OCI-LY1 (cell line): ENCODE measurements at regions not wholly inside any gene's neighbourhood (a gene's known extent, or its start where the extent isn't known, plus 50 kb on each side); places are given as distances from the start of the nearest gene placed in this dataset.

Experiments
- H2AFZ ChIP-seq: fragments of 200-600 bp; sonication (generic), shearing (Covaris generic); 2 replicates; pipeline ENCODE4 v1.6.0; 2014; ENCODE audit warnings: antibody characterized with exemption, mild to moderate bottlenecking, low read length
- H3F3A ChIP-seq: fragments of 200-600 bp; sonication (generic), shearing (Covaris generic); 2 replicates; pipeline ENCODE4 v1.6.0; 2014; ENCODE audit warnings: mild to moderate bottlenecking, antibody characterized with exemption, low read length, moderate library complexity; ENCODE audit not compliant: insufficient read depth
- H3K27ac ChIP-seq: fragments of 200-600 bp; sonication (generic); 2 replicates; pipeline ENCODE4 v1.5.1; 2014; ENCODE audit warnings: low read length, mixed run types, mild to moderate bottlenecking, low read depth; ENCODE audit not compliant: poor library complexity, severe bottlenecking
- H3K27me3 ChIP-seq: fragments of 200-600 bp; sonication (generic); 2 replicates; pipeline ENCODE4 v1.6.0; 2014; ENCODE audit warnings: antibody characterized with exemption, mild to moderate bottlenecking, low read length, moderate library complexity; ENCODE audit not compliant: insufficient read depth
- H3K36me3 ChIP-seq: fragments of 200-600 bp; sonication (generic); 2 replicates; pipeline ENCODE4 v1.6.1; 2014; ENCODE audit warnings: mild to moderate bottlenecking, antibody characterized with exemption, low read length, moderate library complexity, mixed read lengths; ENCODE audit not compliant: insufficient read depth
- H3K4me1 ChIP-seq: fragments of 200-600 bp; sonication (generic); 2 replicates; pipeline ENCODE4 v1.5.1; 2014; ENCODE audit warnings: mild to moderate bottlenecking, low read length, moderate library complexity; ENCODE audit not compliant: insufficient read depth, severe bottlenecking
- H3K4me2 ChIP-seq: fragments of 200-600 bp; sonication (generic), shearing (Covaris generic); 2 replicates; pipeline ENCODE4 v1.6.1; 2014; ENCODE audit warnings: low read length
- H3K4me3 ChIP-seq: fragments of 200-600 bp; sonication (generic); 2 replicates; pipeline ENCODE4 v1.5.1; 2014; ENCODE audit warnings: low read length, low read depth, mild to moderate bottlenecking, mixed read lengths; ENCODE audit not compliant: poor library complexity, severe bottlenecking
- H3K79me2 ChIP-seq: fragments of 200-600 bp; shearing (Covaris generic); 2 replicates; pipeline ENCODE4 v1.6.1; 2016; ENCODE audit warnings: mixed run types, low read length, mixed read lengths; ENCODE audit not compliant: insufficient read depth
- H3K9ac ChIP-seq: fragments of 200-600 bp; sonication (generic), shearing (Covaris generic); 2 replicates; pipeline ENCODE4 v1.6.1; 2014; ENCODE audit warnings: mild to moderate bottlenecking, low read length, mixed read lengths
- H3K9me2 ChIP-seq: fragments of 200-600 bp; sonication (generic), shearing (Covaris generic); 2 replicates; pipeline ENCODE4 v1.6.1; 2014; ENCODE audit warnings: low read depth, mild to moderate bottlenecking, low read length, mixed read lengths
- H3K9me3 ChIP-seq: fragments of 200-600 bp; shearing (Covaris generic); 2 replicates; pipeline ENCODE4 v1.6.1; 2014; ENCODE audit warnings: low read length, mixed read lengths
- H4K20me1 ChIP-seq: fragments of 200-600 bp; sonication (generic), shearing (Covaris generic); 2 replicates; pipeline ENCODE4 v1.6.0; 2016; ENCODE audit warnings: mild to moderate bottlenecking, low read length; ENCODE audit not compliant: insufficient read depth
- CTCF ChIP-seq: fragments of 200-600 bp; sonication (generic), shearing (Covaris generic); IDR thresholded peaks from 2 replicates; pipeline ENCODE4 v1.5.1; 2017; ENCODE audit warnings: mild to moderate bottlenecking, antibody characterized with exemption, low read length, moderate library complexity, mixed read lengths
- EZH2 ChIP-seq: fragments of 200-600 bp; sonication (generic), shearing (Covaris generic); IDR thresholded peaks from 2 replicates; pipeline ENCODE4 v1.8.0; 2017; ENCODE audit warnings: borderline replicate concordance, mixed run types, mild to moderate bottlenecking, antibody characterized with exemption, low read length, moderate library complexity, mixed read lengths

- no peaks in the 10 kb centered on the region for H3K9me2 ChIP-seq
- TF ChIP-seq EZH2 (no peak), CTCF (no peak)
- peak overlapping the region; percentile 23; the same call in 1 of the 2 replicates for H3K4me2 ChIP-seq
- H3K4me3 ChIP-seq = no peak overlapping the region
- no peaks in the 10 kb centered on the region for H3K27me3 ChIP-seq
- H3K27ac ChIP-seq = peak overlapping the region; percentile 95
- no peaks in the 10 kb centered on the region for H3K79me2 ChIP-seq
- peak overlapping the region; percentile 31; the same call in 1 of the 2 replicates for H3K9ac ChIP-seq
- H4K20me1 ChIP-seq = no peaks in the 10 kb centered on the region
- peaks cover 92% of the 10 kb centered on the region for H3K4me1 ChIP-seq
- H2AFZ ChIP-seq = no peak overlapping the region
- H3K9me3 ChIP-seq = no peaks in the 10 kb centered on the region
- H3F3A ChIP-seq = no peaks in the 10 kb centered on the region
- no peaks in the 10 kb centered on the region for H3K36me3 ChIP-seq
These were observed 188.2 kb upstream of the PREP start for GRCh38 chr6:105591053-105591452.

GRCh38 chr6:105588123-105588710, 185.3 kb upstream of the PREP start:
- Histone ChIP-seq H2AFZ (no peak overlapping the region), H3K27ac (peak overlapping the region; percentile 95), H3K9me2 (no peaks in the 10 kb centered on the region), H3K79me2 (no peaks in the 10 kb centered on the region), H4K20me1 (no peaks in the 10 kb centered on the region), H3K36me3 (no peaks in the 10 kb centered on the region), H3F3A (no peaks in the 10 kb centered on the region), H3K9ac (peak overlapping the region; percentile 38; the same call in 1 of the 2 replicates), H3K4me1 (peaks cover 74% of the 10 kb centered on the region), H3K9me3 (no peaks in the 10 kb centered on the region), H3K27me3 (no peaks in the 10 kb centered on the region), H3K4me2 (peak overlapping the region; percentile 55), H3K4me3 (peak overlapping the region; percentile 15)
- no peak for TF ChIP-seq EZH2
- TF ChIP-seq CTCF = no peak

- H3K27me3 ChIP-seq = no peaks in the 10 kb centered on the region
- no peak overlapping the region for H2AFZ ChIP-seq
- peak overlapping the region; percentile 55 for H3K4me2 ChIP-seq
- no peaks in the 10 kb centered on the region for H4K20me1 ChIP-seq
- H3K36me3 ChIP-seq = no peaks in the 10 kb centered on the region
- H3F3A ChIP-seq = no peaks in the 10 kb centered on the region
- TF ChIP-seq CTCF (no peak), EZH2 (no peak)
- H3K4me3 ChIP-seq = peak overlapping the region; percentile 15
- H3K9me2 ChIP-seq = no peaks in the 10 kb centered on the region
- peak overlapping the region; percentile 38; the same call in 1 of the 2 replicates for H3K9ac ChIP-seq
- no peaks in the 10 kb centered on the region for H3K79me2 ChIP-seq
- peak overlapping the region; percentile 95 for H3K27ac ChIP-seq
- no peaks in the 10 kb centered on the region for H3K9me3 ChIP-seq
- peaks cover 67% of the 10 kb centered on the region for H3K4me1 ChIP-seq
These were observed 184.7 kb upstream of the PREP start for GRCh38 chr6:105587349-105588122.
